Smooth muscle cell (in vitro differentiated cells): ENCODE measurements at regions not wholly inside any gene's neighbourhood (a gene's known extent, or its start where the extent isn't known, plus 50 kb on each side); places are given as distances from the start of the nearest gene placed in this dataset.
A peak's percentile ranks its signal among the peaks of the same experiment; 100 is the strongest.

Experiments used
- DNase-seq: peaks from one replicate; lab custom pipeline; 2025; ENCODE audit not compliant: unreplicated experiment; lab: John Stamatoyannopoulos, UW
- H2AFZ ChIP-seq: fragments of 200-600 bp; sonication (generic); 2 replicates; pipeline ENCODE4 v1.6.0; 2016; ENCODE audit warnings: antibody characterized with exemption, low read depth, mild to moderate bottlenecking
- H3F3A ChIP-seq: fragments of 200-600 bp; sonication (generic); 2 replicates; pipeline ENCODE4 v1.6.0; 2017; ENCODE audit warnings: antibody characterized with exemption, low read depth
- H3K27ac ChIP-seq: fragments of 200-600 bp; sonication (generic); 2 replicates; pipeline ENCODE4 v1.5.1; 2016; ENCODE audit warnings: low read depth, mild to moderate bottlenecking
- H3K27me3 ChIP-seq: fragments of 200-600 bp; sonication (generic); 2 replicates; pipeline ENCODE4 v1.6.1; 2016; ENCODE audit warnings: low read depth, mild to moderate bottlenecking
- H3K36me3 ChIP-seq: fragments of 200-600 bp; sonication (generic); 2 replicates; pipeline ENCODE4 v1.5.1; 2016; ENCODE audit warnings: low read depth
- H3K4me1 ChIP-seq: fragments of 200-600 bp; sonication (generic); 2 replicates; pipeline ENCODE4 v1.5.1; 2016; ENCODE audit warnings: low read depth
- H3K4me2 ChIP-seq: fragments of 200-600 bp; sonication (generic); 2 replicates; pipeline ENCODE4 v1.6.0; 2016; ENCODE audit warnings: mild to moderate bottlenecking
- H3K4me3 ChIP-seq: fragments of 200-600 bp; sonication (generic); 2 replicates; pipeline ENCODE4 v1.5.1; 2016; ENCODE audit warnings: mild to moderate bottlenecking
- H3K79me2 ChIP-seq: fragments of 200-600 bp; sonication (generic); 2 replicates; pipeline ENCODE4 v1.6.0; 2016; ENCODE audit warnings: low read depth, mild to moderate bottlenecking
- H3K9ac ChIP-seq: fragments of 200-600 bp; sonication (generic); 2 replicates; pipeline ENCODE4 v1.6.0; 2016; ENCODE audit warnings: low read depth
- H3K9me3 ChIP-seq: fragments of 200-600 bp; sonication (generic); replicated peaks from 2 replicates; pipeline ENCODE4 v1.5.1; 2016; ENCODE audit warnings: low read depth
- H4K20me1 ChIP-seq: fragments of 200-600 bp; sonication (generic); 2 replicates; pipeline ENCODE4 v1.6.0; 2016; ENCODE audit warnings: low read depth
- WGBS: methylation state at CpG from one replicate; pipeline ENCODE4 v1.1.7; 2016; ENCODE audit warnings: low lambda C conversion rate; 5-methylcytosine and 5-hydroxymethylcytosine counted together
- TF ChIP-seq, protein P1 (sequence below): fragments of 200-600 bp; sonication (generic); IDR thresholded peaks from 2 replicates; pipeline ENCODE4 v1.5.1; 2017; ENCODE audit warnings: borderline replicate concordance, mild to moderate bottlenecking, antibody characterized with exemption; ENCODE audit not compliant: insufficient read depth, poor library complexity, severe bottlenecking

DNA sequence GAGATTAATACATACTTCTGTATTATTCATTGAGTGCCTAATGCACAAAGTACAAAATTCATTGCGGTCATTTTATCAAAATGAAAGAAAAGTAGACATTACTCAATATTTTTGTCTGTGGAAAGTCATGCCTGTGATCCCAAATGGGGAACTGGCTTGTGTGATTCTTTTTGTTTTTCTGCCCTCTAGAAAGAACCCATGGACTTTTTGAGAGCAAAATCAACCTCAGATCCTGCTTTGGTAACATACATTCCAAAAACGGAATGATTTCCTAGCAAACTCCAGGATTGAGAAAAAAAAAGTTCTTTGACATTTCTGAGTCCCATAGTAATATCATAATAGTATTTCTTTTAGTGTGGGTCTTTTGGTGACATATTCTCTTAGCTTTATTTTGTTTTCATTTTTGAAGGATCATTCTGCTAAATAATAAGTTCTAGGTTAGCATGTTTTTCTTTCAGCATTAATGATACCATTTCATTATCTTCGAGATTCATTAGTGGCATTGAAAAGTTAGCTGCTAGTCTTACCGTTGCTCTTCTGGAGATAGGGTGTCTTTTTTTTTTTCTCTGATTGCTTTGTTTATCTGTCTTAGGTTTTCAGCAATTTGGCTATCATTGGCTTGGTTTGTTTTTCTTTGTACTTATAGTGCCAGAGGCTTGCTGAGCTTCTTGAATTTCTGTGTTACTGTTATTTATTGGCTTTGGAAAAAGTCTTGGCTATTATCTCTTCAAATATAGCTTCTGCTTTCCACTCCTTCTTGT lies 102.4 kb upstream of the CSNK1A1L start:
- Histone ChIP-seq H2AFZ (peak overlapping the region; percentile 47), H3K27ac (no peak overlapping the region), H3K4me3 (no peak overlapping the region), H3K36me3 (no peaks in the 10 kb centered on the region), H3F3A (no peaks in the 10 kb centered on the region), H3K9ac (no peak overlapping the region), H3K79me2 (no peaks in the 10 kb centered on the region), H3K4me1 (no peaks in the 10 kb centered on the region), H3K9me3 (no peaks in the 10 kb centered on the region), H3K4me2 (no peak overlapping the region), H4K20me1 (no peaks in the 10 kb centered on the region), H3K27me3 (no peaks in the 10 kb centered on the region)
- no peak for DNase-seq
- WGBS, result 76% methylated on average over 4 of the region's 4 CpGs
- TF ChIP-seq, protein P1, sequence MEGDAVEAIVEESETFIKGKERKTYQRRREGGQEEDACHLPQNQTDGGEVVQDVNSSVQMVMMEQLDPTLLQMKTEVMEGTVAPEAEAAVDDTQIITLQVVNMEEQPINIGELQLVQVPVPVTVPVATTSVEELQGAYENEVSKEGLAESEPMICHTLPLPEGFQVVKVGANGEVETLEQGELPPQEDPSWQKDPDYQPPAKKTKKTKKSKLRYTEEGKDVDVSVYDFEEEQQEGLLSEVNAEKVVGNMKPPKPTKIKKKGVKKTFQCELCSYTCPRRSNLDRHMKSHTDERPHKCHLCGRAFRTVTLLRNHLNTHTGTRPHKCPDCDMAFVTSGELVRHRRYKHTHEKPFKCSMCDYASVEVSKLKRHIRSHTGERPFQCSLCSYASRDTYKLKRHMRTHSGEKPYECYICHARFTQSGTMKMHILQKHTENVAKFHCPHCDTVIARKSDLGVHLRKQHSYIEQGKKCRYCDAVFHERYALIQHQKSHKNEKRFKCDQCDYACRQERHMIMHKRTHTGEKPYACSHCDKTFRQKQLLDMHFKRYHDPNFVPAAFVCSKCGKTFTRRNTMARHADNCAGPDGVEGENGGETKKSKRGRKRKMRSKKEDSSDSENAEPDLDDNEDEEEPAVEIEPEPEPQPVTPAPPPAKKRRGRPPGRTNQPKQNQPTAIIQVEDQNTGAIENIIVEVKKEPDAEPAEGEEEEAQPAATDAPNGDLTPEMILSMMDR, result no peak

DNA sequence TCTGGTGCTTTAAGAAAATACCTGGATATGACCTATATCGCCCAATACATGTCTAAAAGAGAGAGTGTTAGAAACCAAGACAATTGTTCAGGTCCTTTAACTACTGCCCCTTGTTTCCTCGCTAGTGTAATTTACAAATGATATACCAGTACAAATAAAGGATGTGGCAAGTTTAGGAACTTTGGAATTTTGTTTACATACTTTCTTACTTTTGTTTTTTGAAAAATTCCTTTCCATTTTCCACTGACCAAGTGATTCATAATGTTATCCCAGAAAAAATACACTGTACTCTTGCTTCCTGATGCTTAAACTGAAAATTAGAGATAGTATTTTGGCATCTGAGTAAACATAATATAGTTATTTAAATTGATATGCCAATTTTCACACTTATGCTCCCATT lies 96.8 kb upstream of the CSNK1A1L start:
- H3K4me1 ChIP-seq, result peaks cover 4% of the 10 kb centered on the region
- H3F3A ChIP-seq, result no peaks in the 10 kb centered on the region
- no peaks in the 10 kb centered on the region for H3K79me2 ChIP-seq
- no peak overlapping the region for H3K4me2 ChIP-seq
- 93% methylated on average over 2 of the region's 2 CpGs for WGBS
- no peaks in the 10 kb centered on the region for H3K9me3 ChIP-seq
- H2AFZ ChIP-seq, result no peak overlapping the region
- no peaks in the 10 kb centered on the region for H4K20me1 ChIP-seq
- H3K27ac ChIP-seq, result no peak overlapping the region
- H3K9ac ChIP-seq, result no peak overlapping the region
- TF ChIP-seq, protein P1, result no peak
- H3K4me3 ChIP-seq, result no peak overlapping the region
- H3K27me3 ChIP-seq, result no peaks in the 10 kb centered on the region
- H3K36me3 ChIP-seq, result no peaks in the 10 kb centered on the region
- no peak for DNase-seq

DNA sequence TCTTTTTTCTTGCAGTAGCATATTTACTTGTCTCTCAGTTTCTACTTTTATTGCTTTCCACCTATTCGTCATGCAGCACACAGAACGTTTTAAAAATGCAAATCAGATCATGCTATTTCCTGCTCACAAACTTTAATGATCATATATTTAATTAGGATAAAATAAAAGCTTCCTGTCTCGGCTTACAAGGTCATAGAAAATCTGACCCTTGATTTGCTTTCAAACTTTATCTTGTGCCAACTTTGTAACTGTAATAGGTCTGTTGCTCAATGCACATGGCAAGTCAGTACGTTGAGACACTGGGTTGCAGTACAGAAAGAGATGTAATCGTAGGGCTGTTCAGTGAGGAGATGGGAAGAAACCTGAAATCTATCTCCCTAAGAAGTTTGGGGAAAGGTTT lies 95.6 kb upstream of the CSNK1A1L start:
- DNase-seq, result no peak
- Histone ChIP-seq H3K27me3 (no peaks in the 10 kb centered on the region), H3K27ac (no peak overlapping the region), H3K9me3 (no peaks in the 10 kb centered on the region), H4K20me1 (no peaks in the 10 kb centered on the region), H3K79me2 (no peaks in the 10 kb centered on the region), H3K9ac (no peak overlapping the region), H3K36me3 (no peaks in the 10 kb centered on the region), H2AFZ (no peak overlapping the region), H3K4me2 (no peak overlapping the region), H3K4me1 (peaks cover 4% of the 10 kb centered on the region), H3F3A (no peaks in the 10 kb centered on the region), H3K4me3 (no peak overlapping the region)
- 88% methylated on average over 5 of the region's 5 CpGs for WGBS
- TF ChIP-seq, protein P1, result no peak

DNA sequence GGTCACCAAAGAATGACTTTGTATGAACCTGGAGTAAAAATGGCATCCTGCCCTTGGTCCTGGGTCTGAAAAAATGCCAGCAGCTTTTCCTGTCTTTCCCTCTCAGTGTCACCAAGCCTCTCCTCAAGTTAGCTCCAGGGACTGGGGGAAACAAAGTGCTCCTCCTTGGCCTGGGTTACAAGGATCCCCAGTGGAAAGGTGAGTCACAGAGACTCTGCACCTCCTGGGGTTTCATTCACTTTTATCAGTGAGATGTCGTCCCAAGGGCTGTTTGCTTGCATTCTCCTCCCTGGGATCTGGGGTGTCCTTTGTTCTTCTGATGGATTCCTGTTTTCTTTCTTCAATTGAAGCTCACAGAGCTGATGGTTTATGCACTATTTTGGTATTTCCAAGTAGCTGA lies 93.2 kb upstream of the CSNK1A1L start:
- Histone ChIP-seq H3K9ac (no peak overlapping the region), H4K20me1 (no peaks in the 10 kb centered on the region), H3K27ac (no peak overlapping the region)

More for the DNA sequence above, 93.2 kb upstream of the CSNK1A1L start:
- Histone ChIP-seq H3K9me3 (no peaks in the 10 kb centered on the region), H3K4me1 (peaks cover 4% of the 10 kb centered on the region), H3K4me2 (no peak overlapping the region), H3K4me3 (no peak overlapping the region), H3K36me3 (no peaks in the 10 kb centered on the region), H3F3A (no peaks in the 10 kb centered on the region), H3K27me3 (no peaks in the 10 kb centered on the region), H3K79me2 (no peaks in the 10 kb centered on the region), H2AFZ (no peak overlapping the region)
- TF ChIP-seq, protein P1, result no peak
- DNase-seq, result no peak
- WGBS, result 35% methylated on average over 1 of the region's 1 CpG
